Body of pancreas (tissue), 4 donors: ENCODE measurements at regions not wholly inside any gene's neighbourhood (a gene's known extent, or its start where the extent isn't known, plus 50 kb on each side); places are given as distances from the start of the nearest gene placed in this dataset.
"Not testable (repeated sequence)": the region's sequence is repeated elsewhere in the genome, so short reads cannot be mapped to it uniquely, and the experiment has no call there.

Experiments used
- ATAC-seq: fragments of 150-250 bp; one replicate; pipeline ENCODE4 v1.9.1; 2016
- DNase-seq, 4 donors: peaks; one replicate each; pipeline ENCODE4 v3.0.0-alpha.2; 2019
- H3K27ac ChIP-seq, 4 donors: fragments of 200-600 bp; sonication (generic); 1 replicate in 3 of 4; 2 replicates in 1 of 4; pipeline versions ENCODE4 v1.5.1 to v1.6.1; 2016 to 2019; ENCODE audit warnings: mild to moderate bottlenecking in 1 of 4, mixed read lengths in 1 of 4, moderate library complexity in 1 of 4
- H3K27me3 ChIP-seq, 2 donors: fragments of 200-600 bp; sonication (generic); one replicate each; pipeline ENCODE4 v1.6.0; 2016; ENCODE audit warnings: mild to moderate bottlenecking in 1 of 2
- H3K36me3 ChIP-seq, 2 donors: fragments of 200-600 bp; sonication (generic); replicated peaks in 1 of 2; 2 replicates each; pipeline ENCODE4 v1.5.1; 2016; ENCODE audit warnings: low read depth in 2 of 2; ENCODE audit not compliant: insufficient read depth in 1 of 2
- H3K4me1 ChIP-seq: fragments of 200-600 bp; sonication (generic); one replicate; pipeline ENCODE4 v1.6.0; 2016
- H3K4me3 ChIP-seq, 2 donors: fragments of 200-600 bp; sonication (generic); 1 replicate in 1 of 2; 2 replicates in 1 of 2; pipeline ENCODE4 v1.5.1; 2016 to 2019
- H3K9me3 ChIP-seq, 3 donors: fragments of 200-600 bp; sonication (generic); 1 replicate in 2 of 3; 2 replicates in 1 of 3; pipeline ENCODE4 v1.5.1; 2016
- CTCF ChIP-seq, 7 experiments: fragments of 450-650 bp in 4 of 7; fragments of 200-600 bp in 3 of 7; sonication (generic) in 3 of 7; IDR thresholded peaks; one replicate each; pipeline ENCODE4 v1.5.1; 2016 to 2019; ENCODE audit warnings: antibody characterized with exemption in 7 of 7
- POLR2A ChIP-seq, 3 donors: fragments of 450-650 bp; IDR thresholded peaks; one replicate each; pipeline ENCODE4 v1.6.1; 2016; ENCODE audit warnings: antibody characterized with exemption in 3 of 3, mild to moderate bottlenecking in 2 of 3
- WGBS, 2 donors: methylation state at CpG; one replicate each; pipeline ENCODE4 v1.1.5; 2017; 5-methylcytosine and 5-hydroxymethylcytosine counted together
- intact Hi-C: fragments of 100-400 bp; cut with DNase I; formaldehyde crosslinking; loops from one replicate; pipeline ENCODE4 v1.15.1; 2023

- Histone ChIP-seq H3K27ac (no peak overlapping the region), H3K27me3 (no peaks in the 10 kb centered on the region), H3K4me3 (no peak overlapping the region), H3K36me3 (no peaks in the 10 kb centered on the region), H3K9me3 (no peaks in the 10 kb centered on the region), H3K4me1 (no peaks in the 10 kb centered on the region)
- 83% methylated on average over 6 of the region's 6 CpGs for WGBS, 2 donors
- intact Hi-C loops, result no loop called here
- DNase-seq (no peak), ATAC-seq (no peak)
- no peak for TF ChIP-seq CTCF (IDR thresholded peaks at IDR 0.05)
- TF ChIP-seq POLR2A (IDR thresholded peaks at IDR 0.05), result no peak
Measured at GRCh38 chr6:894274-894673, 201.3 kb upstream of the EXOC2 start.

GRCh38 chr6:890995-891394 lies 198.1 kb upstream of the EXOC2 start:
- no peak for TF ChIP-seq POLR2A (IDR thresholded peaks at IDR 0.05)
- TF ChIP-seq CTCF (IDR thresholded peaks at IDR 0.05), result no peak
- DNase-seq (no peak), ATAC-seq (no peak)
- intact Hi-C loops, result no loop called here
- Histone ChIP-seq H3K36me3 (no peaks in the 10 kb centered on the region), H3K4me1 (no peaks in the 10 kb centered on the region), H3K9me3 (no peaks in the 10 kb centered on the region), H3K27ac (no peak overlapping the region), H3K4me3 (no peak overlapping the region), H3K27me3 (no peaks in the 10 kb centered on the region)
- WGBS, 2 donors, result 62 to 75% methylated on average over 6 of the region's 6 CpGs

- H3K9me3 ChIP-seq, result no peaks in the 10 kb centered on the region
- no peak for ATAC-seq
- WGBS, 2 donors, result 82 to 86% methylated on average over 3 of the region's 3 CpGs
- no peaks in the 10 kb centered on the region for H3K36me3 ChIP-seq
- no peak for DNase-seq
- intact Hi-C loops, result no loop called here
- H3K27ac ChIP-seq, result no peak overlapping the region
- no peaks in the 10 kb centered on the region for H3K27me3 ChIP-seq
- H3K4me1 ChIP-seq, result peaks cover 5% of the 10 kb centered on the region
- TF ChIP-seq POLR2A (IDR thresholded peaks at IDR 0.05) (no peak), CTCF (IDR thresholded peaks at IDR 0.05) (no peak)
- no peak overlapping the region for H3K4me3 ChIP-seq
Measured at GRCh38 chr6:890201-890600, 197.3 kb upstream of the EXOC2 start.

GRCh38 chr6:887583-888235 lies 194.8 kb upstream of the EXOC2 start:
- WGBS, 2 donors, result 89 to 95% methylated on average over 19 to 35 of the region's 35 CpGs
- TF ChIP-seq CTCF (IDR thresholded peaks at IDR 0.05), result no peak
- TF ChIP-seq POLR2A (IDR thresholded peaks at IDR 0.05), result no peak

GRCh38 chr6:886116-886515 lies 193.2 kb upstream of the EXOC2 start:
- H3K27me3 ChIP-seq, H3K36me3 ChIP-seq, ATAC-seq, H3K9me3 ChIP-seq, H3K4me3 ChIP-seq, DNase-seq, H3K27ac ChIP-seq, intact Hi-C loops: not testable (repeated sequence)
- H3K4me1 ChIP-seq, result peaks cover 24% of the 10 kb centered on the region
- 95 to 98% methylated on average over 9 of the region's 9 CpGs for WGBS, 2 donors

More at GRCh38 chr6:887583-888235, 194.8 kb upstream of the EXOC2 start:
- intact Hi-C loops, result no loop called here
- ATAC-seq (no peak), DNase-seq (no peak)
- no peak overlapping the region for H3K4me3 ChIP-seq
- no peaks in the 10 kb centered on the region for H3K36me3 ChIP-seq
- no peaks in the 10 kb centered on the region for H3K27me3 ChIP-seq
- no peak overlapping the region for H3K27ac ChIP-seq
- H3K9me3 ChIP-seq, result no peaks in the 10 kb centered on the region
- peaks cover 24% of the 10 kb centered on the region for H3K4me1 ChIP-seq
